HCT116 (cell line): ENCODE measurements at regions not wholly inside any gene's neighbourhood (a gene's known extent, or its start where the extent isn't known, plus 50 kb on each side); places are given as distances from the start of the nearest gene placed in this dataset.

Experiments
- ATAC-seq: fragments of 200-7000 bp; cut with Tn5 transposase; 2 replicates; pipeline ENCODE4 v1.9.1; 2020; ENCODE audit warnings: mild to moderate bottlenecking, moderate library complexity
- BruUV-seq: library from RNA; stranded (reverse); fragments of 400-500 nt; replicated peaks from 2 replicates; lab custom pipeline; 2021; lab: Mats Ljungman, UMichigan
- CTCF ChIA-PET: fragments of 300-600 bp; sonication (Branson Sonifier 250); formaldehyde crosslinking; loops from one replicate; lab custom pipeline; 2021; ENCODE audit warnings: antibody characterized with exemption; lab: Charles Lee
- POLR2A ChIA-PET: fragments of 300-600, 350-600 bp; sonication (Branson Sonifier 250); formaldehyde crosslinking; loops from one replicate; lab custom pipeline; 2021; ENCODE audit warnings: antibody characterized with exemption; lab: Charles Lee
- RAD21 ChIA-PET, 2 experiments: fragments of 300-600 bp; sonication (Branson Sonifier 250); formaldehyde crosslinking; loops; one replicate each; lab custom pipeline; 2023; ENCODE audit warnings: low total read pairs in 2 of 2; ENCODE audit not compliant: uncharacterized antibody in 2 of 2, unreplicated experiment in 2 of 2, low non-redundant PET in 1 of 2; lab: Charles Lee
- DNase-seq: peaks from one replicate; pipeline ENCODE4 v3.0.0-alpha.2; 2010; ENCODE audit warnings: low read depth, low spot score
- H2AFZ ChIP-seq: fragments of 200-600 bp; shearing (Covaris generic), sonication (generic); 2 replicates; pipeline ENCODE4 v1.6.1; 2017; ENCODE audit warnings: low read depth, mixed run types, mixed read lengths, antibody characterized with exemption, low read length; ENCODE audit not compliant: poor library complexity, severe bottlenecking
- H3K27ac ChIP-seq: 2 replicates; pipeline ENCODE4 v1.5.1; 2012; ENCODE audit warnings: low read depth, low read length
- H3K27me3 ChIP-seq: fragments of 200-600 bp; sonication (generic); 2 replicates; pipeline ENCODE4 v1.6.1; 2016; ENCODE audit warnings: mixed run types, low read length, mixed read lengths; ENCODE audit not compliant: insufficient read depth
- H3K36me3 ChIP-seq, 2 experiments: fragments of 200-500 bp in 1 of 2; fragments of 200-600 bp in 1 of 2; sonication (Bioruptor generic) in 1 of 2; sonication (generic) in 1 of 2; 2 replicates each; pipeline versions ENCODE4 v1.5.1 to v1.6.1; 2014 to 2016; ENCODE audit warnings: low read length in 2 of 2, inconsistent platforms in 1 of 2, mixed read lengths in 1 of 2, mixed run types in 1 of 2; ENCODE audit not compliant: insufficient read depth in 2 of 2, control insufficient read depth in 1 of 2
- H3K4me1 ChIP-seq, 2 experiments: fragments of 200-600 bp in 1 of 2; sonication (generic) in 1 of 2; 2 replicates each; pipeline versions ENCODE4 v1.5.1 to v1.6.1; 2012 to 2017; ENCODE audit warnings: low read length in 2 of 2, inconsistent platforms in 1 of 2, mild to moderate bottlenecking in 1 of 2, mixed read lengths in 1 of 2, mixed run types in 1 of 2, moderate library complexity in 1 of 2; ENCODE audit not compliant: insufficient read depth in 2 of 2, control insufficient read depth in 1 of 2
- H3K4me2 ChIP-seq: fragments of 200-600 bp; sonication (generic); 2 replicates; pipeline ENCODE4 v1.6.1; 2017; ENCODE audit warnings: mixed run types, low read length, mixed read lengths
- H3K4me3 ChIP-seq, 2 experiments: fragments of 200-600 bp in 1 of 2; sonication (generic) in 1 of 2; replicated peaks in 1 of 2; 2 replicates each; pipeline ENCODE4 v1.5.1; 2011 to 2016; ENCODE audit warnings: low read length in 2 of 2, control low read depth in 1 of 2, low read depth in 1 of 2, mild to moderate bottlenecking in 1 of 2, mixed read lengths in 1 of 2, mixed run types in 1 of 2
- H3K79me2 ChIP-seq: fragments of 200-600 bp; sonication (generic); 2 replicates; pipeline ENCODE4 v1.6.1; 2017; ENCODE audit warnings: mild to moderate bottlenecking, mixed run types, low read length, moderate library complexity, mixed read lengths; ENCODE audit not compliant: insufficient read depth
- H3K9ac ChIP-seq: fragments of 200-600 bp; sonication (generic); 2 replicates; pipeline ENCODE4 v1.6.1; 2016; ENCODE audit warnings: low read length, mixed read lengths
- H3K9me2 ChIP-seq: fragments of 200-600 bp; sonication (generic), shearing (Covaris generic); 2 replicates; pipeline ENCODE4 v1.6.1; 2017; ENCODE audit warnings: mixed run types, mild to moderate bottlenecking, moderate library complexity; ENCODE audit not compliant: insufficient read depth
- H3K9me3 ChIP-seq, 2 experiments: fragments of 200-500 bp in 1 of 2; fragments of 200-600 bp in 1 of 2; sonication (Bioruptor generic) in 1 of 2; sonication (generic) in 1 of 2; 2 replicates each; pipeline ENCODE4 v1.6.1; 2014 to 2017; ENCODE audit warnings: low read length in 2 of 2, mixed read lengths in 2 of 2, inconsistent platforms in 1 of 2, low read depth in 1 of 2, mild to moderate bottlenecking in 1 of 2, mixed run types in 1 of 2, moderate library complexity in 1 of 2; ENCODE audit not compliant: control insufficient read depth in 1 of 2, insufficient read depth in 1 of 2
- H4K20me1 ChIP-seq: fragments of 200-600 bp; sonication (generic), shearing (Covaris generic); 2 replicates; pipeline ENCODE4 v1.6.1; 2017; ENCODE audit warnings: mixed run types, mild to moderate bottlenecking, moderate library complexity; ENCODE audit not compliant: insufficient read depth
- ATF3 ChIP-seq: IDR thresholded peaks from 2 replicates; pipeline ENCODE4 v1.6.1; 2012
- CBX3 ChIP-seq: IDR thresholded peaks from 2 replicates; pipeline ENCODE4 v1.6.1; 2012; ENCODE audit warnings: low read depth
- CEBPB ChIP-seq: IDR thresholded peaks from 2 replicates; pipeline ENCODE4 v1.6.1; 2012; ENCODE audit warnings: low read depth
- EGR1 ChIP-seq: IDR thresholded peaks from 2 replicates; pipeline ENCODE4 v1.6.1; 2012; ENCODE audit warnings: low read depth
- ELF1 ChIP-seq: IDR thresholded peaks from 2 replicates; pipeline ENCODE4 v1.6.1; 2012; ENCODE audit warnings: low read depth, borderline replicate concordance
- EZH2 ChIP-seq: fragments of 200-600 bp; sonication (generic); IDR thresholded peaks from 2 replicates; pipeline ENCODE4 v1.6.1; 2017; ENCODE audit warnings: antibody characterized with exemption, mixed run types
- JUND ChIP-seq: IDR thresholded peaks from 2 replicates; pipeline ENCODE4 v1.6.1; 2012
- MAX ChIP-seq: IDR thresholded peaks from 2 replicates; pipeline ENCODE4 v1.6.1; 2012
- REST ChIP-seq: IDR thresholded peaks from 2 replicates; pipeline ENCODE4 v1.6.1; 2012; ENCODE audit warnings: low read depth
- SP1 ChIP-seq: IDR thresholded peaks from 2 replicates; pipeline ENCODE4 v1.6.1; 2012; ENCODE audit warnings: low read depth
- YY1 ChIP-seq: IDR thresholded peaks from 2 replicates; pipeline ENCODE4 v1.6.1; 2011; ENCODE audit warnings: low read length, low read depth, moderate library complexity, mild to moderate bottlenecking; ENCODE audit not compliant: insufficient replicate concordance; ENCODE audit errors: extremely low read depth
- ZNF274 ChIP-seq: fragments of 200-500 bp; sonication (Bioruptor generic); IDR thresholded peaks from 2 replicates; pipeline ENCODE4 v1.6.1; 2014; ENCODE audit warnings: mild to moderate bottlenecking, low read depth, low read length, inconsistent platforms
- intact Hi-C: fragments of 100-400 bp; cut with micrococcal nuclease; formaldehyde crosslinking; loops from 2 replicates; pipeline ENCODE4 v1.10.0; 2022
- TF ChIP-seq, protein P1 (sequence below): IDR thresholded peaks from 2 replicates; pipeline ENCODE4 v1.6.1; 2011; ENCODE audit warnings: mild to moderate bottlenecking, low read length, moderate library complexity; ENCODE audit not compliant: insufficient replicate concordance; ENCODE audit errors: extremely low read depth

DNA sequence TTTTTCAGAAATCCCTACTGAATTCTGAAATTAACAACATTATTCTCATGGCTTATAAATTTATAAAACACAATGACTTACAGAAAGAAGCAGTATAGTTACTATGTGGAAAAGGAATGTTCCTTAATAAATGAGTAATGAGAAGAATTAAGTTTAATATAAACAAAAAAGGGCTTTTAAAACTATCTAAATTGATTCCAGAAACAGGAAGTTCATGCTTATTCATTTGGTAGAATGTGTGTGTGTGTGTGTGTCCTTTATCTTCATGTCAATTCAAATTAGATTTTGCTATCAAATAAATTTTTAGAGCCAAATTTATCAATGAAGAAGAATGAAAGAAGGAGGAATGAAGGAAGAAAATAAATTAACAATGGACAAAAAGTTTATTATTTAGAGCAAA lies 440.8 kb upstream of the LRRTM4 start:
- Histone ChIP-seq H3K4me3 (no peak overlapping the region), H3K9ac (no peak overlapping the region), H3K4me1 (no peaks in the 10 kb centered on the region), H3K27me3 (no peaks in the 10 kb centered on the region), H3K27ac (no peak overlapping the region), H4K20me1 (no peaks in the 10 kb centered on the region), H3K36me3 (no peaks in the 10 kb centered on the region), H2AFZ (no peak overlapping the region), H3K9me3 (peaks cover 7 to 16% of the 10 kb centered on the region in 2 experiments; a peak in 1 of 4 replicates), H3K79me2 (no peaks in the 10 kb centered on the region), H3K4me2 (no peak overlapping the region), H3K9me2 (no peaks in the 10 kb centered on the region)
- POLR2A ChIA-PET, result no interaction called here
- no TSS peak for BruUV-seq
- DNase-seq (no peak), ATAC-seq (no peak)
- no peak for TF ChIP-seq EZH2
- no peak for TF ChIP-seq ATF3
- no peak for TF ChIP-seq MAX
- no peak for TF ChIP-seq SP1
- TF ChIP-seq ZNF274, result no peak
- TF ChIP-seq, protein P1, sequence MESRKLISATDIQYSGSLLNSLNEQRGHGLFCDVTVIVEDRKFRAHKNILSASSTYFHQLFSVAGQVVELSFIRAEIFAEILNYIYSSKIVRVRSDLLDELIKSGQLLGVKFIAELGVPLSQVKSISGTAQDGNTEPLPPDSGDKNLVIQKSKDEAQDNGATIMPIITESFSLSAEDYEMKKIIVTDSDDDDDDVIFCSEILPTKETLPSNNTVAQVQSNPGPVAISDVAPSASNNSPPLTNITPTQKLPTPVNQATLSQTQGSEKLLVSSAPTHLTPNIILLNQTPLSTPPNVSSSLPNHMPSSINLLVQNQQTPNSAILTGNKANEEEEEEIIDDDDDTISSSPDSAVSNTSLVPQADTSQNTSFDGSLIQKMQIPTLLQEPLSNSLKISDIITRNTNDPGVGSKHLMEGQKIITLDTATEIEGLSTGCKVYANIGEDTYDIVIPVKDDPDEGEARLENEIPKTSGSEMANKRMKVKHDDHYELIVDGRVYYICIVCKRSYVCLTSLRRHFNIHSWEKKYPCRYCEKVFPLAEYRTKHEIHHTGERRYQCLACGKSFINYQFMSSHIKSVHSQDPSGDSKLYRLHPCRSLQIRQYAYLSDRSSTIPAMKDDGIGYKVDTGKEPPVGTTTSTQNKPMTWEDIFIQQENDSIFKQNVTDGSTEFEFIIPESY, result no peak
- TF ChIP-seq CEBPB, result no peak
- TF ChIP-seq REST, result no peak
- TF ChIP-seq JUND, result no peak
- TF ChIP-seq ELF1, result no peak
- no peak for TF ChIP-seq YY1
- no peak for TF ChIP-seq EGR1
- TF ChIP-seq CBX3, result no peak
- CTCF ChIA-PET, result no interaction called here
- intact Hi-C loops, result no loop called here
- RAD21 ChIA-PET, result no interaction called here
